Left lung (tissue), 4 donors: ENCODE measurements at regions not wholly inside any gene's neighbourhood (a gene's known extent, or its start where the extent isn't known, plus 50 kb on each side); places are given as distances from the start of the nearest gene placed in this dataset.
A peak's percentile ranks its signal among the peaks of the same experiment; 100 is the strongest.

Source experiments
- ATAC-seq: fragments of 200-7000 bp; cut with Tn5 transposase; one replicate; pipeline ENCODE4 v1.9.1; 2020; ENCODE audit warnings: moderate library complexity
- DNase-seq, 4 donors: peaks; one replicate each; pipeline ENCODE4 v3.0.0-alpha.2; 2013 to 2020
- H3K27ac ChIP-seq, 2 donors: fragments of 200-600 bp; sonication (generic) in 1 of 2; one replicate each; pipeline versions ENCODE4 v1.5.0 to v1.8.0; 2020 to 2021
- H3K27me3 ChIP-seq, 2 donors: fragments of 200-600 bp; sonication (generic) in 1 of 2; one replicate each; pipeline versions ENCODE4 v1.5.0 to v1.8.0; 2020 to 2021
- H3K36me3 ChIP-seq, 2 donors: fragments of 200-600 bp; sonication (generic) in 1 of 2; one replicate each; pipeline versions ENCODE4 v1.5.0 to v1.8.0; 2020 to 2021
- H3K4me1 ChIP-seq, 2 donors: fragments of 200-600 bp; one replicate each; pipeline ENCODE4 v1.8.0; 2021
- H3K4me3 ChIP-seq, 2 donors: fragments of 200-600 bp; sonication (generic) in 1 of 2; one replicate each; pipeline versions ENCODE4 v1.5.0 to v1.8.0; 2020 to 2021; ENCODE audit warnings: mild to moderate bottlenecking in 1 of 2
- H3K9me3 ChIP-seq, 2 donors: fragments of 200-600 bp; sonication (generic) in 1 of 2; one replicate each; pipeline versions ENCODE4 v1.5.0 to v1.8.0; 2020 to 2021
- CTCF ChIP-seq, 2 donors: fragments of 200-600 bp; sonication (generic) in 1 of 2; IDR thresholded peaks; one replicate each; pipeline versions ENCODE4 v1.5.0 to v1.8.0; 2021; ENCODE audit warnings: antibody characterized with exemption in 2 of 2
- intact Hi-C, 2 donors: fragments of 100-400 bp; cut with DNase I; formaldehyde crosslinking; loops; one replicate each; pipeline versions ENCODE4 v1.11.2 to v1.14.2; 2022
- donor health status: DM: no; HTN: yes; CAD: no.
- donor health status: DM: no; HTN: no; CAD: no.

- no peaks in the 10 kb centered on the region for H3K36me3 ChIP-seq
- DNase-seq (no peak), ATAC-seq (no peak)
- H3K4me1 ChIP-seq: peaks cover 7 to 15% of the 10 kb centered on the region in 2 donors
- no peaks in the 10 kb centered on the region for H3K9me3 ChIP-seq
- H3K27ac ChIP-seq: no peak overlapping the region
- H3K27me3 ChIP-seq: peaks cover 0 to 40% of the 10 kb centered on the region in 2 donors
- no peak overlapping the region for H3K4me3 ChIP-seq
- intact Hi-C loops: no loop called here
- no peak for TF ChIP-seq CTCF (IDR thresholded peaks at IDR 0.05)
Observed at GRCh38 chr16:85329059-85329812, 217.0 kb upstream of the CIBAR2 start.

DNA sequence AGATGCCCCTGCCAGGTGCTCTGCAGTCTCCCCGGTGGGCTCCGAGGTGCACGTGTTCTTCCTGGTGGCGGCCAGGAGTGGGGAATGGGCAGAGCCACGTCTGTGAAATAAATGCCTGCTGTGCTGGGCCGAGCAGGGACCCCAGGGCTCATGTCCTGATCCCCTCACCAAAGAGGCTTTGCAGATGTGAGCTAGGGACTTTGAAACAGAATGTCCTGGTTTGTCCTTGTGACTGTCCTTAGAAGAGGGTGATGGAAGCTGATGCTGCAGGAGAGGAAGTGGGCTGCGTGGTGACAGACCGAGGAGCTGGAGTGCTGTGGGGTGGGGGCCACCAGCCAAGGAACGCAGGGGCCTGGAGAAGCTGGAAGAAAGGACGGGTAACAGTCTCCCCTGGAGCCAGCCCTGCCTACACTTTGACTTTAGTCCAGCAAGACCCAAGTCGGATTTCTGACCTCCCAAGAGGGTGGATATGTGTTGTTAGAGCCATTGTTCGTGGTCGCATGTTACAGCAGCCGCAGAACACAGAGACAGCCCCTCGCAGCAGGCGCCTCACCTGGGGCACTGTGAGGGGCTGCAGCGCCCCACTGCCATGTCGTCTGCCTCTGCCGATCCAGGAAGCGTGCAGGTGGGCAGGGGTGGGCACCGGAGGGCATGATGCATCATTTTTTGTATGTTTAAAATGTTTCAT, 217.9 kb upstream of the CIBAR2 start:
- no peak overlapping the region for H3K27ac ChIP-seq
- H3K27me3 ChIP-seq: peaks cover 0 to 49% of the 10 kb centered on the region in 2 donors
- DNase-seq (no peak), ATAC-seq (no peak)
- intact Hi-C loops: no loop called here
- no peaks in the 10 kb centered on the region for H3K9me3 ChIP-seq
- no peaks in the 10 kb centered on the region for H3K36me3 ChIP-seq
- no peak overlapping the region for H3K4me3 ChIP-seq
- no peak for TF ChIP-seq CTCF (IDR thresholded peaks at IDR 0.05)
- H3K4me1 ChIP-seq: peaks cover 11 to 23% of the 10 kb centered on the region in 2 donors

DNA sequence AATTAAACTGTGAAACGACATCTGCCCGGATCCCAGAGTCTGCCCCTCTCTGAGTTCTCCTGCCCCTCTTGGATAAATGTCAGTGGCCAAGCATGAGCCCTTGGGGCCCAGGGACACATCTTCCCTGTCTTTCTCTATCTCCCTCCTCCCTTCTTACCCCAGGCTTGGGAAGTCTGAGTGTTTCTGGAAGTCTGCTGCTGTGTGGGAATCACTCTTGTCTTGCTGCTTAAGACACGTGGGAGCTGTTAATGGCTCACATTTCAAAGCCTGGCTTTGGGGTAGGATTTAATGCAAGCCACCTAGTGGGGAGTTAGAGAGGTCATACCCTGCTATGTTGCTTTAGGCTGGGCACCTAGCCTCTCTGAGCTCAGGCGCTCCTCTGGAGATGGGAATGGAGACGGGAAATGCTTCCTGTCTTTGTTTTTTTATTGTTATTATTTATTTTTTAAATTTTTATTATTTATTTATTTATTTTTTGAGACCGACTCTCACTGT, 218.5 kb upstream of the CIBAR2 start:
- Histone ChIP-seq H3K27me3 (peaks cover 0 to 55% of the 10 kb centered on the region in 2 donors), H3K4me1 (peaks cover 17 to 29% of the 10 kb centered on the region in 2 donors), H3K4me3 (no peak overlapping the region), H3K9me3 (no peaks in the 10 kb centered on the region), H3K27ac (no peak overlapping the region), H3K36me3 (no peaks in the 10 kb centered on the region)
- ATAC-seq (peak; percentile 58), DNase-seq (peak in 1 of 4 donors; percentile 56)
- TF ChIP-seq CTCF (IDR thresholded peaks at IDR 0.05): peak; percentile 19 to 31
- intact Hi-C loops: no loop called here

- H3K27ac ChIP-seq: no peak overlapping the region
- peaks cover 0 to 57% of the 10 kb centered on the region in 2 donors for H3K27me3 ChIP-seq
- no peak overlapping the region for H3K4me3 ChIP-seq
- H3K36me3 ChIP-seq: no peaks in the 10 kb centered on the region
- no peaks in the 10 kb centered on the region for H3K9me3 ChIP-seq
- peaks cover 18 to 31% of the 10 kb centered on the region in 2 donors for H3K4me1 ChIP-seq
- no peak for TF ChIP-seq CTCF (IDR thresholded peaks at IDR 0.05)
- DNase-seq: no peak
- no peak for ATAC-seq
- intact Hi-C loops: no loop called here
Observed at GRCh38 chr16:85331688-85332087, 219.4 kb upstream of the CIBAR2 start.

DNA sequence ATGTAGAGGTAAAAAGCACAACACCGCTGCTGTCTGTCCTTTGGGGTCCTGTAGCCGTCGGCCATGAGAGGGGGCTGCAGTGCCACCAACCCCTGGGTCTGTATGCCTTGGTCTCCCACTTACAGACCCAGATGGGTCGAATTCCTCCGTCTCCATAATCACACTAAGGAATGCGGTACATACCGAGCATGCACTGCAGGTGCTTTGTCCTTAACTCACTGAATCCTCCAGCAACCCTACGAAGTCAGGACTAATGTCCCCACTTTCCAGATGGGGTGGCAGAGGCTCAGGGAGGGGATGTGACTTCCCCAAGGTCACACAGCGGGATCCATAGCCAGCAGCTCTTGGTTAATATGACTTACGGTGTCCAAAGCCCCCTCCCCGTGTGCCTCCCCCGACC, 219.9 kb upstream of the CIBAR2 start:
- Histone ChIP-seq H3K4me3 (no peak overlapping the region), H3K9me3 (no peaks in the 10 kb centered on the region), H3K36me3 (no peaks in the 10 kb centered on the region), H3K27me3 (peaks cover 0 to 57% of the 10 kb centered on the region in 2 donors), H3K27ac (no peak overlapping the region), H3K4me1 (peaks cover 18 to 31% of the 10 kb centered on the region in 2 donors)
- intact Hi-C loops: no loop called here
- DNase-seq (no peak), ATAC-seq (no peak)
- TF ChIP-seq CTCF (IDR thresholded peaks at IDR 0.05): no peak
